OCI-LY7 (cell line): ENCODE measurements at regions not wholly inside any gene's neighbourhood (a gene's known extent, or its start where the extent isn't known, plus 50 kb on each side); places are given as distances from the start of the nearest gene placed in this dataset.

Experiments
- BruUV-seq: library from RNA; stranded (reverse); fragments of 400-500 nt; replicated peaks from 2 replicates; lab custom pipeline; 2021; lab: Mats Ljungman, UMichigan
- CTCF ChIA-PET: fragments of 300-600 bp; sonication (Branson Sonifier 250); formaldehyde crosslinking; loops from one replicate; lab custom pipeline; 2022; ENCODE audit warnings: antibody characterized with exemption; ENCODE audit not compliant: unreplicated experiment; lab: Charles Lee
- POLR2A ChIA-PET: fragments of 300-600 bp; sonication (Branson Sonifier 250); formaldehyde crosslinking; loops from one replicate; lab custom pipeline; 2022; ENCODE audit warnings: antibody characterized with exemption; lab: Charles Lee
- DNase-seq: peaks from one replicate; pipeline ENCODE4 v3.0.0-alpha.2; 2015; ENCODE audit warnings: low spot score
- H2AFZ ChIP-seq: fragments of 200-600 bp; sonication (generic), shearing (Covaris generic); 2 replicates; pipeline ENCODE4 v1.6.1; 2014; ENCODE audit warnings: mild to moderate bottlenecking, antibody characterized with exemption, low read length, moderate library complexity
- H3K27ac ChIP-seq: fragments of 200-600 bp; sonication (generic); 2 replicates; pipeline ENCODE4 v1.5.1; 2014; ENCODE audit warnings: mixed run types, low read depth, mild to moderate bottlenecking, moderate library complexity, low read length, inconsistent platforms; ENCODE audit not compliant: poor library complexity, severe bottlenecking
- H3K36me3 ChIP-seq: fragments of 200-600 bp; sonication (generic); 2 replicates; pipeline ENCODE4 v1.6.1; 2014; ENCODE audit warnings: mild to moderate bottlenecking, antibody characterized with exemption, low read length, moderate library complexity, mixed read lengths; ENCODE audit not compliant: insufficient read depth
- H3K4me1 ChIP-seq: fragments of 200-600 bp; sonication (generic); 2 replicates; pipeline ENCODE4 v1.5.1; 2014; ENCODE audit warnings: mild to moderate bottlenecking, low read length; ENCODE audit not compliant: insufficient read depth, poor library complexity, severe bottlenecking
- H3K4me2 ChIP-seq: fragments of 200-600 bp; sonication (generic); 2 replicates; pipeline ENCODE4 v1.6.1; 2014; ENCODE audit warnings: mild to moderate bottlenecking, low read length
- H3K4me3 ChIP-seq: fragments of 200-600 bp; sonication (generic); 2 replicates; pipeline ENCODE4 v1.5.1; 2014; ENCODE audit warnings: mild to moderate bottlenecking, low read depth, low read length; ENCODE audit not compliant: poor library complexity, severe bottlenecking
- H3K79me2 ChIP-seq: fragments of 200-600 bp; sonication (generic); 2 replicates; pipeline ENCODE4 v1.6.1; 2016; ENCODE audit warnings: low read depth, mild to moderate bottlenecking, low read length, moderate library complexity, mixed read lengths; ENCODE audit not compliant: insufficient read depth
- H3K9me2 ChIP-seq: fragments of 200-600 bp; sonication (generic); 2 replicates; pipeline ENCODE4 v1.6.1; 2016; ENCODE audit warnings: mild to moderate bottlenecking, low read length, mixed read lengths; ENCODE audit not compliant: insufficient read depth
- H3K9me3 ChIP-seq: fragments of 200-600 bp; sonication (generic); 2 replicates; pipeline ENCODE4 v1.6.1; 2014; ENCODE audit warnings: mild to moderate bottlenecking, mixed run types, low read length, mixed read lengths
- H4K20me1 ChIP-seq: fragments of 200-600 bp; sonication (generic); 2 replicates; pipeline ENCODE4 v1.6.1; 2014; ENCODE audit warnings: mild to moderate bottlenecking, antibody characterized with exemption, low read length, moderate library complexity, mixed read lengths; ENCODE audit not compliant: insufficient read depth
- CTCF ChIP-seq: fragments of 200-600 bp; sonication (generic); conservative IDR thresholded peaks from 2 replicates; pipeline ENCODE4 v1.5.1; 2014; ENCODE audit warnings: mild to moderate bottlenecking, antibody characterized with exemption, low read length, moderate library complexity, mixed read lengths
- EZH2phosphoT487 ChIP-seq: fragments of 200-600 bp; sonication (generic); IDR thresholded peaks from 2 replicates; pipeline ENCODE4 v1.6.1; 2018; ENCODE audit warnings: low read depth, borderline replicate concordance, mild to moderate bottlenecking, mixed run types, antibody characterized with exemption, low read length, moderate library complexity, mixed read lengths
- intact Hi-C: fragments of 100-400 bp; cut with micrococcal nuclease; formaldehyde crosslinking; loops from one replicate; pipeline ENCODE4 v1.10.0; 2022; ENCODE audit not compliant: unreplicated experiment

- TF ChIP-seq CTCF (no peak), EZH2phosphoT487 (no peak)
- Histone ChIP-seq H3K4me3 (no peak overlapping the region), H3K9me2 (no peaks in the 10 kb centered on the region), H3K4me2 (no peak overlapping the region), H3K36me3 (no peaks in the 10 kb centered on the region), H3K4me1 (no peaks in the 10 kb centered on the region), H3K27ac (no peak overlapping the region), H3K79me2 (no peaks in the 10 kb centered on the region), H4K20me1 (no peaks in the 10 kb centered on the region), H3K9me3 (0 out of 2 replicates have a peak, but pooled peaks cover 4% of the 10 kb centered on the region), H2AFZ (no peak overlapping the region)
- DNase-seq, result no peak
- CTCF ChIA-PET, result no interaction called here
- intact Hi-C loops, result no loop called here
- POLR2A ChIA-PET, result no interaction called here
- no TSS peak for BruUV-seq
Measured at GRCh38 chr1:228955691-228956090, 220.4 kb downstream of the RHOU start.

GRCh38 chr1:228956864-228957263 is 221.6 kb downstream of the RHOU start:
- H3K36me3 ChIP-seq, result no peaks in the 10 kb centered on the region
- H3K9me2 ChIP-seq, result no peaks in the 10 kb centered on the region
- no peak overlapping the region for H3K4me3 ChIP-seq
- no peaks in the 10 kb centered on the region for H3K79me2 ChIP-seq
- POLR2A ChIA-PET, result no interaction called here
- no TSS peak for BruUV-seq
- intact Hi-C loops, result no loop called here
- H3K4me2 ChIP-seq, result no peak overlapping the region
- CTCF ChIA-PET, result no interaction called here
- H3K4me1 ChIP-seq, result no peaks in the 10 kb centered on the region
- H3K27ac ChIP-seq, result no peak overlapping the region
- no peaks in the 10 kb centered on the region for H4K20me1 ChIP-seq
- TF ChIP-seq EZH2phosphoT487 (no peak), CTCF (no peak)
- 0 out of 2 replicates have a peak, but pooled peaks cover 4% of the 10 kb centered on the region for H3K9me3 ChIP-seq
- DNase-seq, result no peak
- no peak overlapping the region for H2AFZ ChIP-seq

GRCh38 chr1:228957535-228957934 is 222.3 kb downstream of the RHOU start:
- Histone ChIP-seq H3K27ac (no peak overlapping the region), H3K36me3 (no peaks in the 10 kb centered on the region), H3K4me2 (no peak overlapping the region), H3K4me3 (no peak overlapping the region), H3K79me2 (no peaks in the 10 kb centered on the region), H3K9me2 (no peaks in the 10 kb centered on the region), H3K9me3 (0 out of 2 replicates have a peak, but pooled peaks cover 4% of the 10 kb centered on the region), H3K4me1 (no peaks in the 10 kb centered on the region), H2AFZ (no peak overlapping the region), H4K20me1 (no peaks in the 10 kb centered on the region)
- BruUV-seq, result no TSS peak
- ChIA-PET CTCF (no interaction called here), POLR2A (no interaction called here)
- DNase-seq, result no peak
- intact Hi-C loops, result no loop called here
- no peak for TF ChIP-seq EZH2phosphoT487
- TF ChIP-seq CTCF, result no peak
